ENCODE measurements at regions not wholly inside any gene's neighbourhood (a gene's known extent, or its start where the extent isn't known, plus 50 kb on each side); places are given as distances from the start of the nearest gene placed in this dataset.

DNA sequence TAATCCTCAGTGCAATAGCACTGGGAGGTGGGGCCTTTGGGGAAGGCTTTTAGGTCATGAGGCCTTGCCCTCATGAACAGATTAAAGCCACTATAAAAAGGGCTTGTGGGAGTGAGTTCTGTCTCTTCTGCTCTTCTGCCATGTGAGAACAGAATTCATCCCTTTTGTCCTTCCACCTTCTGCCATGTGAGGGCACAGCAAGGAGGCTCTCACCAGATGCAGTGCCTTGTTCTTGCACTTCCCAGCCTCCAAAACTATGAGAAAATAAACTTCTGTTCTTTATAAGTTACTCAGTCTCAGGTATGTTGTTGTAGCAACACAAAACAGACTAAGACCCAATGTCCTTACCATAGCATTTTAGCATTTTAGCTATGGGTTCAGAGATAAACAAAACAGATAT, 81.7 kb upstream of the CPLX2 start:
- Histone ChIP-seq H3K9me3 (ENCODE audit: low read depth) (no peaks in the 10 kb centered on the region), H3K36me3 (no peaks in the 10 kb centered on the region), H3K27me3 (peaks cover 14% of the 10 kb centered on the region), H3K4me1 (ENCODE audit: low read depth) (no peaks in the 10 kb centered on the region), H3K4me3 (no peak overlapping the region), H3K27ac (no peak overlapping the region)
- no peak for DNase-seq (ENCODE audit: low read depth in 1 of 2, low spot score in 1 of 2)
- no peak for TF ChIP-seq CTCF (IDR thresholded peaks at IDR 0.05; ENCODE audit: low read depth, low read length)

DNA sequence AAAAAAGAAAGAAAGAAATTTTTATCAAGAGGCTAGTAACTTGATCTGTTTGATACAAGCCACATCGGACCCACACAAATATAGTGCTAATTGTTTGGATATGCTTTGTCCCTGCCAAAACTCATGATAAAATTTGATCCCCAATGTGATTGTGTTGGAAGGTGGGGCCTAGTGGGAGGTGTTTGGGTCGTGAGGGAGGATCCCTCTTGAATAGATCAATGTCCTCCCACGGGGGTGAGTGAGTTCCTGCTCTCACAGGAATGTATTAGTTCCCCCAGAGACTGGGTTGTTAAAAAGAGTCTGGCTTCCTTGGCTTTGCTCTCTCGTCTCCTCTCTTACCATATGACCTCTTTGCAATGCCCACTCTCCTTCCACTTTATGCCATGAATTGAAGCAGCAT, 80.6 kb upstream of the CPLX2 start:
- H3K4me3 ChIP-seq, result no peak overlapping the region
- DNase-seq (ENCODE audit: low read depth in 1 of 2, low spot score in 1 of 2), result no peak

GRCh38 chr5:175795959-175796358, 75.4 kb upstream of the CPLX2 start:
- Histone ChIP-seq H3K27me3 (peaks cover 24% of the 10 kb centered on the region), H3K27ac (no peak overlapping the region), H3K4me1 (ENCODE audit: low read depth) (peaks cover 4% of the 10 kb centered on the region), H3K4me3 (no peak overlapping the region), H3K9me3 (ENCODE audit: low read depth) (no peaks in the 10 kb centered on the region), H3K36me3 (no peaks in the 10 kb centered on the region)
- no peak for TF ChIP-seq CTCF (IDR thresholded peaks at IDR 0.05; ENCODE audit: low read depth, low read length)
- no peak for DNase-seq (ENCODE audit: low read depth in 1 of 2, low spot score in 1 of 2)

More for the DNA sequence above, 80.6 kb upstream of the CPLX2 start:
- Histone ChIP-seq H3K27ac (no peak overlapping the region), H3K9me3 (ENCODE audit: low read depth) (no peaks in the 10 kb centered on the region), H3K4me1 (ENCODE audit: low read depth) (no peaks in the 10 kb centered on the region), H3K27me3 (peaks cover 20% of the 10 kb centered on the region), H3K36me3 (no peaks in the 10 kb centered on the region)
- no peak for TF ChIP-seq CTCF (IDR thresholded peaks at IDR 0.05; ENCODE audit: low read depth, low read length)

DNA sequence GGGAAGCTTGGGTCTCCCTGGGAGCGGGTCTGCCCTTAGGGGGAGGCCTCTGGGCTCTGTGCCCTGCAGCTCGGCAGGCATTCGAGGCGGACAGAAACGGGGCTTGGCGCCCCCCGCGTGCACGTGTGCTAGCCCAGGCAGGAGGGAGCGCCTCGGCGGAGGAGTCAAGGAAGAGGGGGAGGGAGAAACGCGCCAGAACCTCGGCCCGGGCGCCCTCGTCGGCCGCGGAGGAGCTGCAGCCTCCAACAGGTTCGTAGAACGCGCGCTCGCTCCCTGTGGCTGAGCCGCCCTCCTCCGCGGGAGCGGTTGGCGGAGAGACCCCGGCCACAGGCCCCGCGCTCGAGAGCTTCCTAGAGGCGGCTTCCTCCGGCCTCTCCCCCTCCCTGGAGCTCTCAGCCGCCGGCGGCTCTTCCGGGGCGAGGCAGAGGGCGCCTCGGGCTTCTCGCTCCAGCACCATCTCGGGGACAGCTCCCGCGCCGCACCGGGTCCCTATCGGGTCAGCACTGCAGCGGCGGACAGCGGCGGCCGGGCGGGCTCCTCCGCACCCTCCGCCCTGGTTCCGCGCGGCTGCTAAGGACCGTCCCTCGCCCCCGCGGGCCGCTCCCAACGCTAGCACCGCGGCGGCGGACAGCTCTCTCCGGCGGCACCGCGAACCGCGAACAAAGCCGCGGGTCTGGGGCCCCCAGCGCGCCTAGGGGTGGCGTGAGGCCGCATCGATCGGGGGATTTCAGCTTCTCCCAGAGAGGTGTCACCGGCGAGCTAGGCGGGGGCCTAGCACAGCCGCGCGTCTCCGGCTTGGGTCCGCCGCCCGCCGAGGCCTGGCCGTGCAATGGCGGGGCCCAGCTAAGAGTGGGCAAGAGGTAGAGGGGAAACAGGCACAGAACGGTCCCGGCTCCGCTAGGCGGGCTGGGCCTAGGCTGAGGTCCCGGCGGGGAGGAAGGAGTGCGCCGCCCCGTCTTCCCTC, 74.6 kb upstream of the CPLX2 start:
- Histone ChIP-seq H3K27ac (no peak overlapping the region), H3K27me3 (peaks cover 24% of the 10 kb centered on the region), H3K4me1 (ENCODE audit: low read depth) (peaks cover 4% of the 10 kb centered on the region), H3K36me3 (no peaks in the 10 kb centered on the region), H3K4me3 (peak overlapping the region; percentile 26), H3K9me3 (ENCODE audit: low read depth) (no peaks in the 10 kb centered on the region)
- peak; percentile 89 to 97 for DNase-seq (ENCODE audit: low read depth in 1 of 2, low spot score in 1 of 2)
- peak; percentile 5 for TF ChIP-seq CTCF (IDR thresholded peaks at IDR 0.05; ENCODE audit: low read depth, low read length)

- no peak for TF ChIP-seq CTCF (IDR thresholded peaks at IDR 0.05; ENCODE audit: low read depth, low read length)
- DNase-seq (ENCODE audit: low read depth in 1 of 2, low spot score in 1 of 2), result peak in 1 of 2 donors; percentile 64
- H3K4me1 ChIP-seq (ENCODE audit: low read depth), result peaks cover 4% of the 10 kb centered on the region
- H3K9me3 ChIP-seq (ENCODE audit: low read depth), result no peaks in the 10 kb centered on the region
- H3K27me3 ChIP-seq, result peaks cover 24% of the 10 kb centered on the region
- no peak overlapping the region for H3K27ac ChIP-seq
- no peaks in the 10 kb centered on the region for H3K36me3 ChIP-seq
- peak overlapping the region; percentile 26 for H3K4me3 ChIP-seq
Observed at GRCh38 chr5:175797521-175798038, 73.8 kb upstream of the CPLX2 start.

All from cardiac muscle cell (in vitro differentiated cells and primary cell).